ENCODE measurements at regions not wholly inside any gene's neighbourhood (a gene's known extent, or its start where the extent isn't known, plus 50 kb on each side); places are given as distances from the start of the nearest gene placed in this dataset.

DNA sequence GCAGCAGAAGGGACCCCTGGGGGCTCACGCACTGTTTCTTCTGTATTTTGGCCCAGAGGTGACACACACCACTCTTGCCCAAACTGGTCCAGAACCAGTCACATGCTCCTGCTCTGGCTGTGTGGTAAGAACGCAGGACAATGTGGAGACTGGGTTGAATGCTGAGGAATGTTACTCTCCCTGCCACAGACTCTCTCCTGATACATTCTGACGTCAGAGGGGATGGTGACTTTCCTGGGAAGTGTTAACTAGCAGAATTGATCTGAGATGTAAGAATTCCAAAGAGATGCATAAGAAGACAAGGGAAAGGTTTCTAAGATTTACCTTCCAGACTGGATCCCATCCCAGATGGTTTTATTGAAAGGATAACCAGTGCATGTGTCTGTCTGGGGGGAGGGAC is 100.8 kb downstream of the ASB1 start:
- no peak for TF ChIP-seq CTCF (IDR thresholded peaks at IDR 0.05; ENCODE audit: low read depth, low read length)
- no peak for TF ChIP-seq EZH2phosphoT487 (IDR thresholded peaks at IDR 0.05; ENCODE audit: low read depth)
